K562 (cell line): ENCODE measurements at regions not wholly inside any gene's neighbourhood (a gene's known extent, or its start where the extent isn't known, plus 50 kb on each side); places are given as distances from the start of the nearest gene placed in this dataset.
"Not testable (repeated sequence)": the region's sequence is repeated elsewhere in the genome, so short reads cannot be mapped to it uniquely, and the experiment has no call there.

Experiments
- ATAC-seq: fragments of 200-7000 bp; cut with Tn5 transposase; 3 replicates; pipeline ENCODE4 v1.9.1; 2020; ENCODE audit warnings: moderate library complexity
- BruUV-seq: library from RNA; stranded (reverse); fragments of 400-500 nt; replicated peaks from 2 replicates; lab custom pipeline; 2021; lab: Mats Ljungman, UMichigan
- CTCF ChIA-PET: fragments of 300-600 bp; formaldehyde crosslinking; extraction: SDS; loops from one replicate; lab custom pipeline; 2021; ENCODE audit warnings: low intra/inter-chr PET ratio; lab: Yijun Ruan, JAX
- POLR2A ChIA-PET: fragments of 300-600, 350-650 bp; sonication (Branson Sonifier 250); formaldehyde crosslinking; extraction: SDS; loops from one replicate; lab custom pipeline; 2021; ENCODE audit warnings: antibody characterized with exemption, inconsistent platforms; lab: Yijun Ruan, JAX
- DNase-seq, 4 experiments: peaks; one replicate each; pipeline versions ENCODE4 v3.0.0 to v3.0.0-alpha.2; 2011 to 2018; ENCODE audit warnings: low spot score in 3 of 4, mixed read lengths in 3 of 4; ENCODE audit errors: extremely low read depth in 1 of 4
- FAIRE-seq: peaks from 2 replicates; lab custom pipeline; 2011; peaks lifted over from hg19 to GRCh38; lab: Jason Lieb, UNC
- H2AFZ ChIP-seq: 2 replicates; pipeline ENCODE4 v1.6.0; 2011; ENCODE audit warnings: low read depth, low read length, control low read depth, inconsistent platforms
- H3K27ac ChIP-seq: fragments of 200-600 bp; 3 replicates; pipeline ENCODE4 v1.8.0; 2011; ENCODE audit warnings: low read depth, mild to moderate bottlenecking, control low read depth, inconsistent platforms, low read length, moderate library complexity, mixed read lengths; ENCODE audit errors: extremely low read depth
- H3K27me3 ChIP-seq, 2 experiments: fragments of 300-600 bp in 1 of 2; 2 replicates in 1 of 2; 3 replicates in 1 of 2; pipeline versions ENCODE4 v1.6.0 to v1.8.0; 2011; ENCODE audit warnings: inconsistent platforms in 2 of 2, low read length in 2 of 2, mild to moderate bottlenecking in 1 of 2, mixed read lengths in 1 of 2, moderate library complexity in 1 of 2; ENCODE audit not compliant: control insufficient read depth in 2 of 2, insufficient read depth in 2 of 2
- H3K36me3 ChIP-seq: fragments of 300-600 bp; 3 replicates; pipeline ENCODE4 v1.8.0; 2011; ENCODE audit warnings: mild to moderate bottlenecking, low read length, inconsistent platforms; ENCODE audit not compliant: control insufficient read depth, insufficient read depth
- H3K4me1 ChIP-seq, 2 experiments: fragments of 200-600 bp in 1 of 2; replicated peaks in 1 of 2; 2 replicates in 1 of 2; 3 replicates in 1 of 2; pipeline versions ENCODE4 v1.5.1 to v1.8.0; 2011; ENCODE audit warnings: inconsistent platforms in 2 of 2, low read length in 2 of 2, mild to moderate bottlenecking in 1 of 2, mixed read lengths in 1 of 2, moderate library complexity in 1 of 2; ENCODE audit not compliant: control insufficient read depth in 2 of 2, insufficient read depth in 2 of 2
- H3K4me2 ChIP-seq: 2 replicates; pipeline ENCODE4 v1.6.1; 2011; ENCODE audit warnings: low read length, control low read depth, inconsistent platforms, mixed read lengths; ENCODE audit not compliant: insufficient read depth
- H3K4me3 ChIP-seq: fragments of 200-600 bp; sonication (generic), shearing (Covaris generic); 2 replicates; pipeline ENCODE4 v1.5.1; 2016; ENCODE audit warnings: control low read depth, inconsistent platforms
- H3K79me2 ChIP-seq: fragments of 200-600 bp; 3 replicates; pipeline ENCODE4 v1.8.0; 2011; ENCODE audit warnings: low read length, inconsistent platforms; ENCODE audit not compliant: control insufficient read depth, insufficient read depth
- H3K9ac ChIP-seq, 2 experiments: 2 replicates each; pipeline versions ENCODE4 v1.6.0 to v1.6.1; 2011; ENCODE audit warnings: low read depth in 2 of 2, low read length in 2 of 2, control low read depth in 1 of 2, inconsistent platforms in 1 of 2, mild to moderate bottlenecking in 1 of 2, mixed read lengths in 1 of 2; ENCODE audit not compliant: insufficient read depth in 1 of 2
- H3K9me1 ChIP-seq: one replicate; pipeline ENCODE4 v1.6.0; 2011; ENCODE audit warnings: inconsistent platforms, mild to moderate bottlenecking, low read length, moderate library complexity; ENCODE audit not compliant: control insufficient read depth, insufficient read depth
- H3K9me3 ChIP-seq: replicated peaks from 2 replicates; pipeline ENCODE4 v1.5.1; 2011; ENCODE audit warnings: low read depth, low read length, inconsistent platforms; ENCODE audit not compliant: control insufficient read depth, insufficient read depth
- H4K20me1 ChIP-seq: replicated peaks from 2 replicates; pipeline ENCODE4 v1.6.1; 2011; ENCODE audit warnings: low read length, inconsistent platforms, mixed read lengths; ENCODE audit not compliant: control insufficient read depth, insufficient read depth
- HNRNPH1 ChIP-seq: fragments of 200-400 bp; formaldehyde crosslinking; optimal IDR thresholded peaks from 2 replicates; pipeline ENCODE3; 2017; ENCODE audit warnings: low read depth, mild to moderate bottlenecking, low read length, moderate library complexity
- MEIS2 ChIP-seq: fragments of 450-650 bp; IDR thresholded peaks from 2 replicates; pipeline ENCODE4 v1.6.1; 2014; ENCODE audit warnings: mild to moderate bottlenecking; ENCODE audit not compliant: partially characterized antibody
- PRDM10 ChIP-seq: fragments of 450-650 bp; IDR thresholded peaks from 2 replicates; pipeline ENCODE4 v1.6.1; 2018; ENCODE audit not compliant: partially characterized antibody
- SIN3B ChIP-seq: fragments of 450-650 bp; IDR thresholded peaks from 2 replicates; pipeline ENCODE4 v1.6.1; 2017; ENCODE audit warnings: low read depth, mild to moderate bottlenecking, moderate library complexity
- ZNF165 ChIP-seq: fragments of 250-450 bp; sonication (Bioruptor Pico); IDR thresholded peaks from 2 replicates; pipeline ENCODE4 v1.4.0; 2020; ENCODE audit warnings: borderline replicate concordance
- ZNF507 ChIP-seq: conservative IDR thresholded peaks from 2 replicates; pipeline ENCODE4 v1.6.1; 2017; ENCODE audit warnings: missing genetic modification characterization, missing compliant biosample characterization
- WGBS: fragments of 100-300 bp; shearing (Covaris generic); methylation state at CpG from one replicate; pipeline ENCODE4 v1.1.6; 2016; ENCODE audit warnings: low coverage, mixed read lengths; ENCODE audit not compliant: insufficient coverage; ENCODE audit errors: missing lambda C conversion rate; 5-methylcytosine and 5-hydroxymethylcytosine counted together
- in situ Hi-C: fragments of 300-500 bp; cut with MboI; formaldehyde crosslinking; loops from 4 replicates; pipeline ENCODE4 v1.15.0; 2018; ENCODE audit warnings: inconsistent platforms, mixed read lengths
- intact Hi-C: fragments of 100-400 bp; cut with micrococcal nuclease; formaldehyde crosslinking; loops from 2 replicates; pipeline ENCODE4 v1.14.2; 2022

- TF ChIP-seq PRDM10 (no peak), MEIS2 (no peak), ZNF165 (CRISPR knock-in tag) (no peak), HNRNPH1 (no peak), SIN3B (no peak)
These were observed 78.2 kb upstream of the RASGRP1 start (continued) for GRCh38 chr15:38642689-38643270.

GRCh38 chr15:38644353-38644752 lies 79.7 kb upstream of the RASGRP1 start:
- H3K9ac ChIP-seq, H4K20me1 ChIP-seq, POLR2A ChIA-PET, H3K4me2 ChIP-seq, H3K27ac ChIP-seq, BruUV-seq, H3K4me1 ChIP-seq: not testable (repeated sequence)
- peak; percentile 96 for TF ChIP-seq ZNF507 (tag)
- TF ChIP-seq, all 486 proteins: peak for 1; not testable (repeated sequence) for 485
- H3K36me3 ChIP-seq, in situ Hi-C loops, DNase-seq, H2AFZ ChIP-seq, H3K9me3 ChIP-seq, H3K4me3 ChIP-seq, H3K9me1 ChIP-seq, CTCF ChIA-PET, ATAC-seq, H3K79me2 ChIP-seq, FAIRE-seq: not testable (repeated sequence)
- peaks cover 4 to 11% of the 10 kb centered on the region in 2 experiments; a peak in 3 of 5 replicates for H3K27me3 ChIP-seq
- intact Hi-C loops = loop anchor here (5.0 kb wide), 1 partner anchor 38 kb away; no protein-coding TSS in a partner anchor
- 17% methylated on average over 3 of the region's 3 CpGs for WGBS
